ENCODE measurements at regions not wholly inside any gene's neighbourhood (a gene's known extent, or its start where the extent isn't known, plus 50 kb on each side); places are given as distances from the start of the nearest gene placed in this dataset.
A peak's percentile ranks its signal among the peaks of the same experiment; 100 is the strongest.

DNA sequence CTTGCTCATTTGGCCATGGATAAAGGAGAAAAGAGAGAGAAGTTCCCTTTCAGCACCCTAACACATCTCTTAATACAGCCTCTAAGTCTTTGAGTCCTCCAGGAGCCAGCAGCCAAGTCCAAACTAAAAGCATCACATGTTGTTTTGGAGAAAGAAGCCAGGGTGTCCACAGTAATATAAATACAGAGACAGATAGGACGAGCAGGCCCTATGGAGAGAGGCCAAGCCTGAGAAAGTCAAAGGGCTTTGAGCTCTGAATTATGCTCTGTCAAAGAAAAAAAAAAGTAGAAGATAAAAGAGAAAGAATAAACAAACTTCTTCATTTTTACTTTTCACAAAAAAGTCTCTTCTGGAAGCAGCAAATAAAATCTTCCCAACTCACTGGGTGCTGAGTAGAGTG lies 92.4 kb upstream of the THBS1 start:
- Histone ChIP-seq H3K27me3 (ENCODE audit: control insufficient read depth in 3 of 3, insufficient read depth in 3 of 3, low read length in 2 of 3) (no peaks in the 10 kb centered on the region), H3K36me3 (ENCODE audit: control insufficient read depth in 4 of 4, insufficient read depth in 4 of 4, low read length in 4 of 4) (no peaks in the 10 kb centered on the region), H3K4me3 (no peak overlapping the region), H3K9ac (ENCODE audit: insufficient read depth in 1 of 2, low read length in 2 of 2) (no peak overlapping the region), H3K27ac (ENCODE audit: low read depth in 1 of 2, low read length in 1 of 2) (no peak overlapping the region), H3K9me3 (ENCODE audit: control insufficient read depth in 4 of 4, insufficient read depth in 3 of 4, low read length in 3 of 4) (no peaks in the 10 kb centered on the region), H3K4me1 (ENCODE audit: control insufficient read depth in 5 of 5, insufficient read depth in 5 of 5, low read length in 5 of 5) (peaks cover 0 to 59% (median 24%) of the 10 kb centered on the region in 5 donors)
- peak; percentile 58 to 93 (median 85) for DNase-seq
- WGBS, 2 donors: 42 to 63% methylated on average over 1 of the region's 1 CpG
- TF ChIP-seq, protein P1, sequence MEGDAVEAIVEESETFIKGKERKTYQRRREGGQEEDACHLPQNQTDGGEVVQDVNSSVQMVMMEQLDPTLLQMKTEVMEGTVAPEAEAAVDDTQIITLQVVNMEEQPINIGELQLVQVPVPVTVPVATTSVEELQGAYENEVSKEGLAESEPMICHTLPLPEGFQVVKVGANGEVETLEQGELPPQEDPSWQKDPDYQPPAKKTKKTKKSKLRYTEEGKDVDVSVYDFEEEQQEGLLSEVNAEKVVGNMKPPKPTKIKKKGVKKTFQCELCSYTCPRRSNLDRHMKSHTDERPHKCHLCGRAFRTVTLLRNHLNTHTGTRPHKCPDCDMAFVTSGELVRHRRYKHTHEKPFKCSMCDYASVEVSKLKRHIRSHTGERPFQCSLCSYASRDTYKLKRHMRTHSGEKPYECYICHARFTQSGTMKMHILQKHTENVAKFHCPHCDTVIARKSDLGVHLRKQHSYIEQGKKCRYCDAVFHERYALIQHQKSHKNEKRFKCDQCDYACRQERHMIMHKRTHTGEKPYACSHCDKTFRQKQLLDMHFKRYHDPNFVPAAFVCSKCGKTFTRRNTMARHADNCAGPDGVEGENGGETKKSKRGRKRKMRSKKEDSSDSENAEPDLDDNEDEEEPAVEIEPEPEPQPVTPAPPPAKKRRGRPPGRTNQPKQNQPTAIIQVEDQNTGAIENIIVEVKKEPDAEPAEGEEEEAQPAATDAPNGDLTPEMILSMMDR (IDR thresholded peaks at IDR 0.05; ENCODE audit: control extremely low read depth, extremely low read depth): no peak
- ATAC-seq (ENCODE audit: insufficient read depth, low FRiP score): no peak

DNA sequence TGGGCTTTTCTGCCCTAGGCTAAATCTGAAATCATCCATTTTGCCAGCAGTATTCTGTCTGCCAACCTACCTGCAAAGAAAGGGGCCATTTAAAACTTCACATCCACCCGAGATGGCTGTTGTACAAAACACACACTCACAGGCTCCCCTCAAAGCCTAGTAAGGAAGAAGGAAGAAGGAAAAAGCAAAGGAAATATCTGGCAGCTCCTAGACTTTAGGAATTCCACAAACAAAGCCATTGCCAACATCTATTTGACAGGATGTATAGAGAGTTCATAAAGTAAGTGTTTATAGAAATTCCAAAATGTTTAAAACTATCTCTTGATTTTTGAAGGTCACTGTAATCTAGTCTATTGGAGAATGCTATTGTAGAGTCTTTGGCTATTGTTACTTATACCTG lies 91.9 kb upstream of the THBS1 start:
- TF ChIP-seq, protein P1 (IDR thresholded peaks at IDR 0.05; ENCODE audit: control extremely low read depth, extremely low read depth): no peak
- H3K27me3 ChIP-seq (ENCODE audit: control insufficient read depth in 3 of 3, insufficient read depth in 3 of 3, low read length in 2 of 3): no peaks in the 10 kb centered on the region
- DNase-seq (peak; percentile 23 to 82 (median 76)), ATAC-seq (ENCODE audit: insufficient read depth, low FRiP score) (no peak)
- no peaks in the 10 kb centered on the region for H3K9me3 ChIP-seq (ENCODE audit: control insufficient read depth in 4 of 4, insufficient read depth in 3 of 4, low read length in 3 of 4)
- H3K9ac ChIP-seq (ENCODE audit: insufficient read depth in 1 of 2, low read length in 2 of 2): no peak overlapping the region
- no peak overlapping the region for H3K4me3 ChIP-seq
- no peak overlapping the region for H3K27ac ChIP-seq (ENCODE audit: low read depth in 1 of 2, low read length in 1 of 2)
- peaks cover 0 to 62% (median 24%) of the 10 kb centered on the region in 5 donors for H3K4me1 ChIP-seq (ENCODE audit: control insufficient read depth in 5 of 5, insufficient read depth in 5 of 5, low read length in 5 of 5)
- WGBS, 2 donors: 36 to 55% methylated on average over 1 of the region's 1 CpG
- H3K36me3 ChIP-seq (ENCODE audit: control insufficient read depth in 4 of 4, insufficient read depth in 4 of 4, low read length in 4 of 4): no peaks in the 10 kb centered on the region

DNA sequence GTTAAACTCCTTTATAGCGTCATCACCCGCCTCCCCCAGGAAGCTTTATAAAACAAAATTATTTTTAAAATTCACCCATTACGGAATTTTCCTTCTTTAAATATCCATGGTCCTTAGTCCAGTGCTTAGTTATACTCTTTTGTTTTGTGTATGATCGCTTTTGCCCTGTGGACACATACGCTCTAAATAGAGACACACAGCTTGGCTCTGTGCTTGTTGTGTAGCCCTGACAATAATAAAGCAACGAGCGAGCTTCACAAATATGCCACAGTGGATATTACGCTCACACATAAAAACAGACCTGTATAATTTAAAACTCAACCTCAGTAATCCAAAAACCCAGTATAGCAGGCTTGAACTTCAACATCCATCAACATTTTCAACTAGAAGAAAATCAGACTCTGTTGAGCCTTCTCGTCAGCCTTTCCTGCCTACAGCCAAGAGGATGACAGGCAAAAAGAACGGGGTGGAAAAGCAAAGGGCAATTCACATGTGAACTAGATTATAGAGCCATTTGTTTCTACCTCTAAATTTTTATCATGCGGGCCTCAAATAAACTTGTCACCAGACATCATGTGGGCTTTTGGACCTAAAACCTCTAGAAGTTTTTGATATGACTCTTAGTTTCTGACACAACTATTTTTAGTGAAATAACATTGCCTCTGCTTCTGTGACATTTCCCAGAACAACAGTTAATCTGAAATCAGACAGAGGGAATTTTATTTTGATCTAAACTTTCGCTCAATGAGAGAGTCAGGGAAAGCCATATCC lies 89.6 kb upstream of the THBS1 start:
- no peak overlapping the region for H3K9ac ChIP-seq (ENCODE audit: insufficient read depth in 1 of 2, low read length in 2 of 2)
- no peaks in the 10 kb centered on the region for H3K9me3 ChIP-seq (ENCODE audit: control insufficient read depth in 4 of 4, insufficient read depth in 3 of 4, low read length in 3 of 4)
- TF ChIP-seq, protein P1 (IDR thresholded peaks at IDR 0.05; ENCODE audit: control extremely low read depth, extremely low read depth): no peak
- WGBS, 2 donors: 92 to 94% methylated on average over 12 of the region's 12 CpGs
- peak overlapping the region in 1 of 2 donors; percentile 77 for H3K27ac ChIP-seq (ENCODE audit: low read depth in 1 of 2, low read length in 1 of 2)
- DNase-seq (no peak), ATAC-seq (ENCODE audit: insufficient read depth, low FRiP score) (no peak)
- no peak overlapping the region for H3K4me3 ChIP-seq
- no peaks in the 10 kb centered on the region for H3K36me3 ChIP-seq (ENCODE audit: control insufficient read depth in 4 of 4, insufficient read depth in 4 of 4, low read length in 4 of 4)
- peaks cover 0 to 64% (median 23%) of the 10 kb centered on the region in 5 donors for H3K4me1 ChIP-seq (ENCODE audit: control insufficient read depth in 5 of 5, insufficient read depth in 5 of 5, low read length in 5 of 5)
- H3K27me3 ChIP-seq (ENCODE audit: control insufficient read depth in 3 of 3, insufficient read depth in 3 of 3, low read length in 2 of 3): no peaks in the 10 kb centered on the region
